NCI-H2196 treated with DMSO at 0.1 percent for 48 hours (cell line): ENCODE measurements at regions not wholly inside any gene's neighbourhood (a gene's known extent, or its start where the extent isn't known, plus 50 kb on each side); places are given as distances from the start of the nearest gene placed in this dataset.

ENCODE experiments used
- DNase-seq: peaks from one replicate; lab custom pipeline; 2025; ENCODE audit not compliant: unreplicated experiment; lab: John Stamatoyannopoulos, UW

DNA sequence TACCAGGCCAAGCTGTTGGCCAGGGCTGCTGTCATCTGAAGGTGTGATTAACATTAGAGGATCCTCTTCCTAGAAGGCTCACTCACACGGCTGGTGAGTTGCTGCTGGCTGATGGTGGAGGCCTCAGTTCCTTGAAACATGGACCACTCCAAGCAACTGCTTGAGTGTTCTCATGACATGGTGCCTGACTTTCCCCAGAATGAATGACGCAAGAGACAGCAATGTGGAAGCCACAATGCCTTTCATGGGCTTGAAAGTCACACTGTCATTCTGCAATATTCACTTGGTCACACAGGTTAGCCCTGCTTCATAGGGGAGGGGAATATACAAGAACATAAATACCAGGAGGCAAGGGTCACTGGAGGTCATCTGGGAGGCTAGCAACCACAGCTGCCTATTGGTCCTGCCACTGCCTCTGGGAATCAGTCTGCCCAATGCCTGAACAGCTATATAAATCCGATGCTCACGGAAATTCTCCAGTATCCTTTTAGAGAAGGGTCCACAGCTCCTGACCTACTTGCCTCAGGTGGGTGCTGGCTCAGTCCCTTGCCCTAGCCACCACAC lies 97.1 kb upstream of the MAML3 start:
- no peak for DNase-seq

DNA sequence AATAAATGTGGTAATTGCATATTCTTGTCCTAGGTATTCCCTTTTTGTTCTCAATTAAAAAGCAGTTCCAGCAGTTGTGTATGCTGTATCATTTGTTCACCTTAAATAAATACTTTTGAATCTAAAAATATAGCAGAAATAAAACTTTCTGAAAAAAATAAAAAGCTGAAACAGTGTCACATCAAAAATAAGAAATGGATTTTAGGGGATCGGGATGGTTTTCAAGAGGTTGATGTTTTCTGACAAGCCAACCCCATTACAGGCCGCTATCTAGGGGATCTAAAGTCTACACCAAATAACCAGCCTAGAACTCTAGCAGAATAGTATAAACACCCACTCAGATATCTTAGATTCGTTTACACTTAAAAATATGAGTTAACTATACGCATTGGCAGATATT lies 95.4 kb upstream of the MAML3 start:
- DNase-seq, result no peak

DNA sequence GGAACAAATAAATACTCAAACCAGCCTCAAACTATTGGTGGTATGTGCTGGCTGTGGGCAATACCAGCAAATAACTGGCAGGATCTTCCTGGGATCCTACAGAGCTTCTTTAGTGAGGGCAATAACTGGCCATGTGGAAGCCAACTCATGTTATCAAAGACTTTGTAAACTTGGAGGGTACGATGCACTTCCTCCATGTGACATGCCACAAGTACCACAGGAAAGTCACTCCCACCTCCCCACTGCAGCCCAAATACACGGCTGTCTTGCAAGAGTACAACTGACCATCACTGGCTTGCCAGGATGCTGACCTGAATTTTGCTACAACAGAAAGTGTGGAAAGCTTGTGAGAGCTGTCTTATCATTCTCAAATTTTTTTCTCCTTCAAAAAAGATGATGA lies 93.3 kb upstream of the MAML3 start:
- DNase-seq, result no peak

DNA sequence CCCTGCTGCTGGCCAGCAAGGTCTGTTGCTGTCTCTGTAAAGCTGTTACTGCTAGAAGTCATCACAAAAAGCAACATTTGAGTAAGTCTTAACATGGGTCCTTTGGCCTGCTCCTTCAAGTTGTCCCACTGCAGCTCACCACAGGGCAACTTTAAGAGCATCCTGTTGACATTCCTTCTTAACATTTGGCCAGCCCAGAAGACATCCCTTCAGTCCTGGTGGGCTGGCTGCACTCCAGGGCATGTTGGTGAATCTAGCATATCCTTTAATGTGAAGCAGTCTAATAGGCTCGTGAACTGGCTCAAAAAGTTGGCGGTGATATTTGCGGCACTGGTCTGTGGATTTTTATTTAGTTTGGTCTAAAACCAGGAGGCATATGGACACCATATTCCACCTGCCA lies 92.2 kb upstream of the MAML3 start:
- DNase-seq, result no peak

DNA sequence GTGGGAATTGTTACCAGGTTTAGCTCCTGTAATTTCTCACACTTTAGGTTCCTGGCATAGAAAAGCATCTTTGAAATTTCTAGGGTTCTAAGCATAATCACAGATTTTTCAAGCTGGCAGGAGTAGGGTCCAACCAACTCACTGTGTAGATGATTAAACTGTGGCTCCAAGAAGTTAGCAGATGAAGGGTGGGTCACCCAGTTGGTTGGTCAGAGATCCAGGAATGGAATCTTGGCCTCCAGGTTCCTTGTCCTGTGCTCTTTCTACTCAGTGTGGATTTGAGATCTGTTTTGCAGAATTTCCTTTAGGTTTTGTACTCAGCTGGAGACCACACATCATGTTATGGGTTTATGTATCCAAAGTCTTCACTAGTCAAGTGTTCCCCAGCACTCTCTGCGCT lies 90.3 kb upstream of the MAML3 start:
- no peak for DNase-seq

DNA sequence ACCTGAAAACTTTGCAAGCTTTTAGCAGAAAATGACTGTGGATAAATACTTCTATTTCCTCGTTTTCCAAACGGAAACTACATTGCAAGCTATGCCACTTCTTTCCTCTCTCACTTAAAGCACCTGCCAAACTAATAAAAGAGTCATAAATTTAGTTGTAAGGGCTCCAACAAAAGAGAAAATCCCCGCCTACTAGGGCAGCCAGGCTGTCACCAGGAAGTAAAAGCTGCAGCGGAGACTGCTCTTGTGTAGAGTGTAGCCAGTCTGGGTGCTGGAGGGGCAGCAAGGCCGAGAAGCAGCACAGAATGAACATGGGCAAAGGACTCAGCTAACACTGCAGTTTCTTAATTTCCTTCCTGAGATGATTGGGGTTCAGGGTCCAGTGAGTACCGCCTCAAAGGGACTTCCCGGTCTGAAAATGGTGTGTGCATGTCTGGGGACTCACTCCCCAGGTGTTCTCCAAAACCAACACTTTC lies 89.3 kb upstream of the MAML3 start:
- peak; percentile 60 for DNase-seq

DNA sequence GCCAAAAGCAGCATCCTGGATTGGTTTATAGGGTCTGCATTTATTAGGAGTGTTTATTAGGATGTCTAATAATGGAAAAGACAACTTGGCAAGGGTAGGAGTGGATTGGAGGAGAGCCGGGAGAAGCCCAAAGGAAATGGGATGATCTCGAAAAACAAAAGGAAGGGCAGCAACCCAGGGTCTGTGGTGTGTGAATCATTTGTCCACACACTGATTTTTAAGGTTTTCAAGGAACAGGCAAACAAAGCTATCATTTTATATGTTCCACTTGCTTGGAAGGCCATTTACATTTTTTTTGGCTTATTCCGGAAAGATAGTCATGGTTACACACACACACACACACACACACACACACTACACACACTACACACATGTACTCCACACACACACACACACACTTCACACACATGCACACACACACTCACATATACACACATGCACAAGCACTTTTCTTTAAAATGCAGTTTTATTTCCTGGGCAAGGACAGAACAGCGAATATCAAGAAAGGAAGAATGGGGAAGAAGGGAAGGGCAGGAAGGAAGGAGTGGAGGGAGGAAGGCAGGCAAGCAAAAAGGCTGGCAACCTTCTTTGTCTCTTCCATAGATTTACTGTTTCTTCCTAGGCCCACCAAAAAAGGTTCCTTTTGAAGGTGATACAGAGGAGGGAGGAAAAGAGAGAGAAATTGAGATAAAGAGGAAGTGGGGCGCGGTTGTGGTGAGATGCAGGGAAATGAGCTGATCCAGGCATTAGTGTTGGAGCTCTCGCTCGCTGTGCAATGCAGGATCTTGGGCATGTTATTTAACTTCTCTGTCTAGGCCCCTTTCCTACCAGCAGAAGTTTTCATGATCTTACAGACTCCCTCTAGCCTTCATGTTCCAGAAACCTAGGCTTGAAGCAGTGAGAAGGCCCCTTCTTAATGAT lies 88.6 kb upstream of the MAML3 start:
- no peak for DNase-seq

DNA sequence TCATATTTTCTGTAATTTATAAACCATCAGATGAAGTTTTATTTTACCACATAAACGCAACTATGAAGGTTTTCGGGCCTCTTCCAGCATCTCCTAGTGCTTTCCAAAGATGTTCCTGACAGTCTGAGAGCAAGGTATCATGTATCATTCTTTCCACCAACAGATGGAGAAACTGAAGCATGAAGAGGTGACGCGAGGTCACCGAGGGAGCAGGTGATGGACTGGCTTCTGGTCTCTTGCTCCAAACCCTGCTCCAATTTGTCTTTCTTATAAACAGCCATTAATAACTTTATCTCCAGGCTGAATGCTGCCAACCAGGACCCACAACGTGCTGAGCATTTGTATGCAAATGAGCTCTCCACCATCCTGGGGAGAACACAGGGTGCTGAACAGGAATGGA lies 86.3 kb upstream of the MAML3 start:
- peak; percentile 38 for DNase-seq

DNA sequence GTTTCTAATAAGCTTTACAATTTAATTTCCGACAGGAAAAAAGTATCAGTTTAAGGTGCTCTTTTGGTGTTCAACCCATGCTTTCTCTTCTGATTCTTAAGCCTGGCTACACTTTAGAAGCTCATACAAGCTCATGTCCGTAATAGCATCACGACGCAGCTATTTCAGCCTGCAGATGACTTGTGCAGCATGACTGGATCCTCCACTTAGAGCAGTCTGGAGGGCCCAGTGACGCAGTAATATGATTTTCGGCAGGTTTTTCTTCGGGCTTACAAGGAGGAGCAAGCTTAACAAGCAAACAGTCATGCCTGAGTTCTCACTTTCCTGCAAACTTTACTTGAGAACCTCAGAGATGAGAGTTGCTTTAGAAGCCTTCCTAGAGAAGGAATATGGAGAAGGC lies 85.3 kb upstream of the MAML3 start:
- no peak for DNase-seq

DNA sequence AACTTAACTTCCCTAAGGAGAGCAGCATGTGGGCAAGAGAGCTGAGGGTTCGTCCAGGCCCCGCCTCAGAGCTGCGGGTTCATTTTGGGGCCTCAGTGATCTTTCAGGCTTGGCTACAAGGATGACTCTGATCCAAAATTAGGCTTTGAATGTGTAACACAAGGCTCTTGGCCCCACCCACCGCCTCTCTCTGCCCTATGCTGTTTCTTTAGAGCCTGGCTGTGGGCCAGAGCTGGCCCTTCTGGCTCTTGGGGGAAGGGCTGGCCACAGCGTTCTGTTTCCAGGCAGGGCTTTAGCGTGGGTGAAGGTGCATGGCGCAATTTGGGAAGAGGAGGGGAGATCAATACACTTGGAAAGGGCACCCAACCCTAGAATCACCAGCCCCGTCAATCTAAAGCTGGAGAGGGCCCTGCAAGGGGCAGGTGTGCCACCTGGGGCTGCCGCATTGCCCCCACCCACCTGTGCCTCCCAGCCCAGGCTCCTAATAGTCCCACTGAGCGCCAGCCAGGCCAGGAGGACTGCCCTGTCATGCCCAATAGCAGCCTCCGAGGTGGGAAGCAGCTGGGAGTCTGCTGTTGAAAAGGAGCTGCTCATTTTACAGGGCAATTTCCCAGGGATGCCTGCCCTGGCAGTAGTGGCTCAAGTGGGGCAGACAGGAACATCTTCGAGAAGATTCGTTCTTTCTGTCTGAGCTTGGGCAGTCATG lies 84.5 kb upstream of the MAML3 start:
- DNase-seq, result peak; percentile 84

DNA sequence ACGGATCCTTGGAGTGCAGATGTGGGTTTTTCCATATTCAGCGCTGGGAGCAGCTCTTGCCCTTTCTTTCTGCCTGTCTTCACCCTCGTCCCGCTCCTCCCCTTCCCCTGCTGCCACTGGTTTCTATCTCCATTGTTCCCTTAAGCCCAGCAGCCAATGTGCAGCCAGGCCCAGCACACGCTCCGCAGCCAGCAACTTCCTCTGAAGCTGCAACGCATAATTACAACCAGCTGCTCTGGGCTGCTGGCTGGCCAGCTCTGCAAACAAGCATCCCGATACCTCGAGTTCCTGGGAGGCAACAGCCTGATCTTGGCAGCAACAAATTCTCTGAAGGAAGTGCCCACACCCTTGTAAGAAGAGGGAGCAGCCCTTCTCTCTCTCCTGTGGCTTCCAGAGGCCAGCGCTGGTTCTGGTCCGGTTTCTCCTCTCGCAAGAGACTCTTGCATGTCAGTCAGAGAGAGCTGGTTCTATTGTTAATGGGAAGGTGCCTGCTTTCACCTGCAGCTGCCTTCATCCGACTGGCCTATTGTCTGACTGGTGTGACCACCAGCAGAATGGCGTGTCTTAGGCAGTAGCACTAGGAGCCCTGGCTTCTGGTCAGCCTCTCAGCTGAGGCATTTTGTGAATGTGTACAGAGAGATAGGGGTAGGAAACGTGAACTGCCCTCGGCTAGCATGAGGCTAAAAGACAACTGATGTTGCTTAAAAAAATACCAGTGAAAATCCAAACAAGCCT lies 83.8 kb upstream of the MAML3 start:
- DNase-seq, result peak; percentile 74

DNA sequence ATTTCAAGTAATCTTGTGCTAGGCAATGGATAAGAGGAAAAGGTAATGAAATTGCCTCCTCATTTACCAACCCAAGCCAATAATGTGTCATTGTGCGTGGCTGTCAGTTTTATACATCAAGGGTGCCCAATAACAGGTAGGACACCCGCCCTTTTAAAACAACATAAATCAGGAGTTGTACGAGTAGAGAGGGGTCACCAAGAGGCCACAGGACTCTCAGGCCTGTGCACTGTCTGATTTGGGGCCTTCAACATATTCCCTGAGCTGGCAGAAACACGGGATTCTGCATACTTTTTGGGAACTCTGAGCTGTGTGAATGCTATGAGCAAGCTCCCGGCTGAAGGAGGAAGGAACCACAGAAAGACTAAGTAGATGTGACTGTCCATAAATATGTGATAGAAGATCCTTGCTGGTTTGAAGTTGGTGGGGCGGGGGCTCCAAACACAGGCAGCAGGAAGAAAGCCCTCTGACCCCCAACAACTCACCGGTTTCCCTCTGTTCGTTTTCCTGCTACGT lies 82.7 kb upstream of the MAML3 start:
- DNase-seq, result no peak

DNA sequence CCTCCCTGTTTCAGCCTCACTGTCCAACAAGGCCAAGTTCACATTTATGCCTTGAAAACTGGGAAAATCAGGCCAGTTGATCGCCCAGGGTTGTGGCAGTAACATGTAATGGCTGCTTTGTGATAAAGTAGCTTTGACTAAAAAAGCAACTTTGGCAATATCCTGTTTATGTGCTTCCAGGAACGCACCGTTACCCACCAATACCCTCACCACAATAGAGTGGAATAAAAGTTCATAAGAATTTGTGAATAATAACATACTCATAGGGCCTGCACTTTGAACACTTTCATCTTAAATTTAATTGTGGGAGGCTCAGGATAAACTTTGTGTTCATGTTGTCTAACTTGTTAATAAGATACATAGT lies 80.7 kb upstream of the MAML3 start:
- no peak for DNase-seq

DNA sequence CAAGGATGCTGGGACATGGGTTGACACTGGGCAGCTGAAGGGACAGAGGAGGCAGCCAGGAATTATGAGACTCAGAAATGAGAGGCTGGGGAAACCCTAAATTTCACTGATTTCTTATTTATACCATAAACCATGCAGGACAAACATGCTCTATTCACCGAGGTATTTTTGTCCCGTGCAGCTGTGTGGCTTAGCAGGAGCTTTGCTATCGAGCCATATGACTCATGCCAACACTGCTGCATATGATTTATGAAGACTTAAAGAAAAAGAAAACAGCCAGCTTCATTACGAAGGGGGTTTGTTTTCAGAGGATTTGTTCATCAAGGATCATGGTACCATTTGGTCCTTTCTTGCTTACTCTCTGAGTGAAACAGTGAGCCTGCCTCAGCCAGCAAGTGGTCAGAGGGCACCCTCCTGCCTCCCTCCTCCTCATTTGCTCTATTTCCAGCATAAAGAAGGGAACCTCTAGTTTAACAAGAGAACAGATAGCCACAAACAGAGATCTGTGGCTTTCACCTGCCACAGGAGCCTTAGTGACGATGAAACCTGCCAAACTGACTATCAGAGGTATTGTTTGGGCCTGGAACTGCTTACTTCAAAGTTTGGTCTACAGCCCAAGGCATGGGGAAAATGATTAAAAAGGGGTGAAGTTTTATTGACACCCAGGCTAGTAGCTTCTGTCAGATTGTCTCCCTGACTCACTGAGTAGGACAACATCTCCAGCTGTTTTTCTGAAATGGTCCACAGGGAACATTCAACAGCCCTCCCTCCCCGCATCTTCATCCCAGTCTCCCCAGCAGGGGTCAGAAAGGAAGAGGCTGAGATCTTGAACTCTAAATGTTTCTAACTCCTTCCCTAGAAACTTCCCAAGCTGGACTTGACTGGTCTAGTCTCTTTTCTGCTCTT lies 80.1 kb upstream of the MAML3 start:
- DNase-seq, result no peak

DNA sequence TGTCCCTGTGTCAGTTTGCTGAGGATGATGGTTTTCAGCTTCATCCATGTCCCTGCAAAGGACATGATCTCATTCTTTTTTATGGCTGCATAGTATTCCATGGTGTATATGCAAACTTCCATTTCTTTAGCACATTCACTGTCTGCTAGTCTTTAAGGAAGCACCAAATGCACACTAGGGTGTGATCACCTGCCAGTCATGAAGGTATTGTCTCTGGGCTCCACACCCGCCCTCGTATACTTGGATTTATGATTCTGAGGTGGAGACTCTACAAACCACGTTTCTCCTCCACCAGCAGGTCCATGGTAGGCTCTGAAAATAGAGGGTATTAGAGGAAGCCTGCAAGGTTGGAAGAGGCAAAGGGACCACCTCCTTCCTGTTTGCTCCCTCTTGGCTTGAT lies 75.9 kb upstream of the MAML3 start:
- DNase-seq, result no peak

DNA sequence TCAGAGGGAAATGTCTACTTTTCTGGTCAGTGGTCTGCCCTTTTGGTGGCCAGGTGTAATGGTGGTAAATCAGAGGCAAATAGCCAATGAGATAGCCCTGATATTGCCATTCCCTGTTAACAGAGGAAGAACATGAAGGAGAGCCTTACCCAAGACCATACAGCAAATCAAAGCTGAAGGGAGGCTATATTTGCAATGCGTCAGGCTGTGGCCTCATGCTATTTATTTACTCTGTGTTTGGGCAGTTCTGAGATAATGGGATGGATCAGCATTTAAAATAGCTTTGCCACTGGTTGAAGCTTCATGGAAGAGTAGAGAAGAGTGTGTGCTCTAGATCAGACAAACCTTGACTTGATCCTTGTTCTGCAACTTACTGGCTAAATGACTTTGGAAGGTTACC lies 73.3 kb upstream of the MAML3 start:
- no peak for DNase-seq

DNA sequence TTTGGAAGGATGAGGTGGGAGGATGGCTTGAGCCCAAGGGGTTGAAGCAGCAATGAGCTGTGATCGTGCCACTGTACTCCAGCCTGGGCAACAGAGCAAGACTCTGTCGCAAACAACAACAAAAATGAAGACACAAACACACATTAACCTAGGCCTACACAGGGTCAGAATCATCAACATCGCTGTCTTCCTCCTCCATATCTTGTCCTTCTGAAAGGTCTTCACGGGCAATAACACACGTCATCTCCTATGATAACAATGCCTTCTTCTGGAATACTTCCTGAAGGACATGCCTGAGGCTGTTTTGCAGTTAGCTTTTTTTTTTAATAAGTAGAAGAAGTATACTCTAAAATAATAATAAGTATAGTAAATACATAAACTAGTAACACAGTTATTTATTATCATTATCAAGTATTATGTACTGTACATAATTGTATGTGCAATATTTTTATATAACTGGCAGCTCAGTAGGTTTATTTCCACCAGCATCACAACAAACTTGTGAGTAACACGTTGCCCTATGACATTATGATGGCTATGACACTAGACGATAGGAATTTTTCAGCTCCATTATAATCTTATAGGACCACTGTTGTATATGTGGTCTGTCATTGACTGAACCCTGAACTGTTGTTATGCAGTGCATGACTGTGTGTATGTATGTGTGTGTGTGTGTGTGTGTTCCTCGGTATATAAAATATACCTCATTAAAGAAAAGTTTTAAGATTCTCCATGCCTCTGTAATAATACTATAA lies 69.2 kb upstream of the MAML3 start:
- DNase-seq, result no peak

DNA sequence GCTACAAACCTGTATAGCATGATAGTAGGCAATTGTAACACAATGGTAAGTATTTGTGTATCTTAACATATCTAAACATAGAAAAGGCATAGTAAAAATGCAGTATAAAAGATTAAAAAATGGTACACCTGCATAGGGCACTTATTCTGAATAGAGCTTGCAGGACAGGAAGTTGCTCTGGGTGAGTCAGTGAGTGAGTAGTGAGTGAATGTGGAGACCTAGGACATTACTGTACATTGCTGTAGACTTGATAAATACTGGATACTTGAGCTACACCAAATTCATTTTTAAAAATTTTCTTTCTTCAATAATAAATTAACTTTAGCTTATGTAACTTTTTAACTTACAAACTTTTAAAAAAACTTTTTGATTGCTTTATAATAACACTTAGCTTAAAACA lies 68.2 kb upstream of the MAML3 start:
- no peak for DNase-seq

DNA sequence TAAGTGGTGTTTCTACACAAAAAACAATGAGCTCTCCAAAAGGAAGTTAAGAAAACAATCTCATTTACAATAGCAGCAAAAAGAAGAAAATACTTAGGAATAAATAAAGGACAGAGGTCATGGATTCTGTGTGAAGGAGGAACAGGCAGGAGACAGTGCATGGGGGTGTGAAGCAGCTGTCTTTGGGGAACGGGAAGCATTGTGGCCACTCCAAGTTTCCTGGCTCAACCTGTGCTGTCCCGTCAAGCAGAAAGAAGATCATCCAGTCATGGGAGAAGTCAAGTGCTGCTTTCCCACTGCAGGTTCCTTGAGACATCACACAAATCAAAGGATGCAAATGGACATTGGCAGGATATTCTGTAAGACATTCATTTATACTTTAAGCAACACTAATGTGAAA lies 66.1 kb upstream of the MAML3 start:
- DNase-seq, result no peak
